OCI-LY7 (cell line): ENCODE measurements at regions not wholly inside any gene's neighbourhood (a gene's known extent, or its start where the extent isn't known, plus 50 kb on each side); places are given as distances from the start of the nearest gene placed in this dataset.

ENCODE experiments used
- EZH2phosphoT487 ChIP-seq: fragments of 200-600 bp; sonication (generic); IDR thresholded peaks from 2 replicates; pipeline ENCODE4 v1.6.1; 2018; ENCODE audit warnings: low read depth, borderline replicate concordance, mild to moderate bottlenecking, mixed run types, antibody characterized with exemption, low read length, moderate library complexity, mixed read lengths
- TF ChIP-seq, protein P1 (sequence below): fragments of 200-600 bp; sonication (generic); conservative IDR thresholded peaks from 2 replicates; pipeline ENCODE4 v1.5.1; 2014; ENCODE audit warnings: mild to moderate bottlenecking, antibody characterized with exemption, low read length, moderate library complexity, mixed read lengths

DNA sequence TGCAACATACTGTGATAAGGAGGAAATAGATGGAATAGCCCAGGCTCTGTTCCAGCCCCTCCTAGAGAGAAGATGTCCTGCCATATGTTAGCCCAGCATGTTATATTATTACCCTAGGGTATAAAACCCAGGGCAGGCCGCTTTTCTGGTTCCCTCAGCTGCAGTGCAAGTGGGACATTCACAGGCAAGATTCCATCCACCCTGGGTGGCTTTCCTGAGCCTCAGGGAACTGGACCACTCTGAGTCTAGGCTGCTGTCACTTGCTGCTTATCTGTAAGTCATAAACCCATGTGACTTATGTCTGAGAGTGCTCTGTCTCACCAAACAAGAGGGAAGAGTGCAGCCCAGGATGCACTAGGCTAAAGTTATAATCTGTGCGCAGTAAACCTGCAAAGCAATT, 413.2 kb downstream of the MZT1 start:
- TF ChIP-seq, protein P1, sequence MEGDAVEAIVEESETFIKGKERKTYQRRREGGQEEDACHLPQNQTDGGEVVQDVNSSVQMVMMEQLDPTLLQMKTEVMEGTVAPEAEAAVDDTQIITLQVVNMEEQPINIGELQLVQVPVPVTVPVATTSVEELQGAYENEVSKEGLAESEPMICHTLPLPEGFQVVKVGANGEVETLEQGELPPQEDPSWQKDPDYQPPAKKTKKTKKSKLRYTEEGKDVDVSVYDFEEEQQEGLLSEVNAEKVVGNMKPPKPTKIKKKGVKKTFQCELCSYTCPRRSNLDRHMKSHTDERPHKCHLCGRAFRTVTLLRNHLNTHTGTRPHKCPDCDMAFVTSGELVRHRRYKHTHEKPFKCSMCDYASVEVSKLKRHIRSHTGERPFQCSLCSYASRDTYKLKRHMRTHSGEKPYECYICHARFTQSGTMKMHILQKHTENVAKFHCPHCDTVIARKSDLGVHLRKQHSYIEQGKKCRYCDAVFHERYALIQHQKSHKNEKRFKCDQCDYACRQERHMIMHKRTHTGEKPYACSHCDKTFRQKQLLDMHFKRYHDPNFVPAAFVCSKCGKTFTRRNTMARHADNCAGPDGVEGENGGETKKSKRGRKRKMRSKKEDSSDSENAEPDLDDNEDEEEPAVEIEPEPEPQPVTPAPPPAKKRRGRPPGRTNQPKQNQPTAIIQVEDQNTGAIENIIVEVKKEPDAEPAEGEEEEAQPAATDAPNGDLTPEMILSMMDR: no peak
- TF ChIP-seq EZH2phosphoT487: no peak
